ENCODE measurements at regions not wholly inside any gene's neighbourhood (a gene's known extent, or its start where the extent isn't known, plus 50 kb on each side); places are given as distances from the start of the nearest gene placed in this dataset.

GRCh38 chr6:120219339-120219738 lies 869.8 kb upstream of the MAN1A1 start:
- no peak for DNase-seq (ENCODE audit: low read depth)

GRCh38 chr6:120214088-120214499 lies 864.5 kb upstream of the MAN1A1 start:
- DNase-seq (ENCODE audit: low read depth): no peak

DNA sequence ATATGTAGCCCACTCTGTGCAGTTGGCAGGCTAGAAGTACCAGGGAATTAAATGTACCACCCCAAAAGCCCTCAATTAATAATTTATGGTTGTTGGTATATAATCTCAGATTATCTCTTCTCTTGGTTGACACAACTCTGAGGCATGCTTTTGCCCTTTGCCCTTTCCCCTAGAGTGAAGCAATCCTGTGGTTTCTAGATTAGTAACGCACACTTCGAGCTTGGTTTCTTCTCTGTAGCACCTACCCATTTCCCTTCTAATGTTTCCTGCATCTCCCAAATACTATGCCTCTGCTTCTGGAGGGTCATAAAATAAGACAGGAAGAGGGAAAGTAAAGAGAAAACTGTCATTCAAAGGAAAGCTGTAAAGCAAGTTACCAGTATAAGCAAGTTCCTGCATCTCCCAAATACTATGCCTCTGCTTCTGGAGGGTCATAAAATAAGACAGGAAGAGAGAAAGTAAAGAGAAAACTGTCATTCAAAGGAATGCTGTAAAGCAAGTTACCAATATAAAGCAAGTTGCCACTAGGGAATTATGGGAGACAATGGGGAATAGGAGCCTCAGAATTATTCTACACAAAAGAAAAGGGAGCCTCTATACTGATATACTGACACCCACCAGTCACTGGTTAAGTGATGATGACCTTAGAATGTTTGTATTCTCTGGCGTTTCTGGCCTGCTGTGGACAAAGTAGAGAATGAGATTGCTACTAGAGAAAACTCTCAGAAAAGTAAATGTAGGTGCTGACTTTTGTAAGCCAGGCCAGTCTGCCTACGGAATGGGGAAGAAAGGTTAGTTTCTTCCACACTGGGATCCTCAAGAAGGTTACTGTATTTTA lies 862.6 kb upstream of the MAN1A1 start:
- DNase-seq (ENCODE audit: low read depth): no peak

- DNase-seq (ENCODE audit: low read depth): no peak
These were observed 853.3 kb upstream of the MAN1A1 start for GRCh38 chr6:120202878-120203277.

DNA sequence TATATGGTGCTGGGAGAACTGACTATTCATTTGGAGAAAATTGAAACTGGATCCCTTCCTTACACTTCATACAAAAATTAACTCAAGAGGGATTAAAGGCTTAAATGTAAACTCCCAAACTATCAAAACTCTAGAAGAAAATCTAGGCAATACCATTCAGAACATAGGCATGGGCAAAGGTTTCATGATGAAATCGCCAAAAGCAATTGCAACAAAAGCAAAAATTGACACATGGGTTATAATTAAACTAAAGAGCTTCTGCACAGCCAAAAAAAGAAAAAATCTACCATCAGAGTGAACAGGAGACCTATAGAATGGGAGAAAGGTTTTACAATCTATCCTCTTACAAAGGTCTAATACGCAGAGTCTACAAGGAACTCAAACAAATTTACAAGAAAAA lies 851.3 kb upstream of the MAN1A1 start:
- no peak for DNase-seq (ENCODE audit: low read depth)

- no peak for DNase-seq (ENCODE audit: low read depth)
These were observed 848.5 kb upstream of the MAN1A1 start for GRCh38 chr6:120198033-120198432.

GRCh38 chr6:120186080-120186479 lies 836.5 kb upstream of the MAN1A1 start:
- DNase-seq (ENCODE audit: low read depth): no peak

DNA sequence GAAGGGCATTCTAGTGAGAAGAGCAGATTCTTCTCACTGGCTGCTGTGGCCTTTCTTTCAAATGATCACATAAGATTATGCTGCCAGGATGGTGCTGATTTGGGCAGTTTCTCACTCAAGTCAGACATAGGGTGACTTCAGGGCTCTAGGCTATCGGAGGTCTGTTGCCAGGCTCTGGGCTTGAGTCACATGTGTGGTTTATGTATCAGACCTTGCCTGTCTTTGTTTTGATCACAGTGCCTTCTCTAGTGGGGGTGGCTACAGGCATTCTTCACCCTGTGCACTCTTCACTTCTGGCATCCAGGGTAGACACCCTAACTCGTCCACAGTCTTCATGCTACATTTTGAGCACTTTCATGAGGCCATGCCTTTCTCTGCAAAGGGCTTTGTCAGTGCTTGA lies 823.7 kb upstream of the MAN1A1 start:
- DNase-seq (ENCODE audit: low read depth): no peak

- DNase-seq (ENCODE audit: low read depth): no peak
These were observed 815.0 kb upstream of the MAN1A1 start for GRCh38 chr6:120164531-120164930.

DNA sequence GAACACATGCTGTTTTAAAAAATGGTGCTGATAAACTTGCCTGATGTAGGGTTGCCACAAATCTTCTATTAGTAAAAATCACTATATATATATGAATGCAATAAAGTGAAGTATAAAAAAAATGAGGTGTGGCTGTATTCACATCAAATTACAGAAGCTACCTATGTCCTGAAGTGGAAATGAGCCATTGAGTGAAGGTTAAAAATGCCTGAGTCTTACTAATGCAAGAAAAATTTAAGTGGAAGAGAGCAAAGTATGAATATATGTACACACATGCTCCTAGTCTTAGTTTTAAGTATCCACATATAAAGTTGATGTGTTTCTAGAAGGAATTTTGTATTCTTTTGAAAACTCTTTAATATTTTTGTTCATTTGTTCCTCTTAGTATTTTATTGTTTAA lies 808.3 kb upstream of the MAN1A1 start:
- DNase-seq (ENCODE audit: low read depth): no peak

GRCh38 chr6:120147071-120147871 lies 797.7 kb upstream of the MAN1A1 start:
- no peak for DNase-seq (ENCODE audit: low read depth)

DNA sequence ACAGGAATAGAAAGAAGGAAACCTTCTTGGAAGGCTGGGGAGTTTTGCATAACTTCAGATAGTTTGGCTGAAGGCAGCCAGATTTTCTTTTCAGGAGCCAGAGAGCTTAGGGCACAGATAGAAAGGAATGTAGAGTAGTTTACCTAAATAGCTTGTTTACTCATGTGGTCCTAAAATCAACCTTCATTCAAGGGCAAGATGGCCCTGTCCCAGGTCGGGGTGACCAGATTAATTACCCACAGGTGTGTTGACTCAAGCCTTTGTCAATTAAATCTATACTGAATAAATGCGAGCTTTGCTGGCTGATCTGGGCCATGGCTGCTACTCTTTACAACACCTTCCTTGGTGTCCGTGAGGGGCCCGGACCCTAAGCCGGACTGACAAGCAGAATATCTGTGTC lies 792.0 kb upstream of the MAN1A1 start:
- DNase-seq (ENCODE audit: low read depth): no peak

GRCh38 chr6:120137492-120137891 lies 787.9 kb upstream of the MAN1A1 start:
- no peak for DNase-seq (ENCODE audit: low read depth)

DNA sequence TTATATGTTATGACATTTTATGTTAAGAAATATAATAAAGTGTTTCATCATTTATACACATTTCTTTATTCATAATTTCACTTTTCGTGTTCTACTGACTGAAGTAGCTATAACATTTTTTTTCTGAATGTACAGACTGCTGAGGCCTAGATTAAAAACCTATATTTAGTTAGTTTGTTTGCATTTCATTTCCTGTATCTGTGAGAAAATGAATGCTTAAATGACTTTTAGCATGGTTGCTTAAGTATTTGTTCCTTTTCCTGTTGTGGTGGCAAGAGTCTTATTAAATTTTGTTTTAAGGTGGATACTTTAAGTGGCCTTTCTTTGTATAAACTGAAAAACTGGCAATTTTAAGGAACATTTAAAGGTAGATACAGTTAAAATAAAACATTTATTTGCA lies 779.7 kb upstream of the MAN1A1 start:
- DNase-seq (ENCODE audit: low read depth): no peak

- DNase-seq (ENCODE audit: low read depth): no peak
These were observed 772.8 kb upstream of the MAN1A1 start for GRCh38 chr6:120122401-120122800.

DNA sequence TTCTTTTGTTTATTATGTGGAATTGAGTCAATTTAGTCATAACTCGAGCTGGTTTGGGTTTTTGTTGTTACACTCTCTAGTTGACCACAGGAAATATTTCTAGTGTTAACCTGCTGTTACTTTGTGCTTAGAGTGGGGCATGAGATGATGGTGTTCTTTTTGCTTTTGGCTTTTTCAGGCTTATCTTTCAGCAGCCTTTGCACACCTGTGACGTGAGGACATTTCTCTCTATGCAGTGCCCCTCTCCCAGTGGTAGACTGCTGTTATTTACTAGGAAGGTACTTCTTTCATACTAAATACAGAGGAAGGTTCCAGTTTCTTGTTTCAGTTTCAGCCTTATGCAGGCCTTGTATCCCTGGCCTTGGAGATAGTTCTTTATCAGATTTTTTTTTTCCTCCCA lies 766.8 kb upstream of the MAN1A1 start:
- DNase-seq (ENCODE audit: low read depth): no peak

DNA sequence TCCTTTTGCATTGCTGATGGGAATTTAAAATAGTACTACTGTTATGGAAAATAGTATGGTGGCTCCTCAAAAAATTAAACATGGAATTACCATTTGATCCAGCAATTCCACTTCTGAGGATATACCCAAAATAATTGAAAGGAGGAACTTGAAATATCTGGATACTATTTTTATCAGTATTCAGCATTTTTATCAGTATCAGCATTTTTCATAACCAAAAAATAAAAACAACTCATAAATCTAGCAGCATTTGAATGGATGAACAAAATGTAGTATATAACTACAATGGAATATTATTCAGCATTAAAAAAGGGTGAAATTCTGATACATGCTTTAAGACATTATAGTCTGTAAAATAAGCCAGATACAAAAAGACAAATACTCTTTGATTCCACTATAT lies 763.4 kb upstream of the MAN1A1 start:
- no peak for DNase-seq (ENCODE audit: low read depth)

- DNase-seq (ENCODE audit: low read depth): no peak
These were observed 761.4 kb upstream of the MAN1A1 start for GRCh38 chr6:120111001-120111400.

DNA sequence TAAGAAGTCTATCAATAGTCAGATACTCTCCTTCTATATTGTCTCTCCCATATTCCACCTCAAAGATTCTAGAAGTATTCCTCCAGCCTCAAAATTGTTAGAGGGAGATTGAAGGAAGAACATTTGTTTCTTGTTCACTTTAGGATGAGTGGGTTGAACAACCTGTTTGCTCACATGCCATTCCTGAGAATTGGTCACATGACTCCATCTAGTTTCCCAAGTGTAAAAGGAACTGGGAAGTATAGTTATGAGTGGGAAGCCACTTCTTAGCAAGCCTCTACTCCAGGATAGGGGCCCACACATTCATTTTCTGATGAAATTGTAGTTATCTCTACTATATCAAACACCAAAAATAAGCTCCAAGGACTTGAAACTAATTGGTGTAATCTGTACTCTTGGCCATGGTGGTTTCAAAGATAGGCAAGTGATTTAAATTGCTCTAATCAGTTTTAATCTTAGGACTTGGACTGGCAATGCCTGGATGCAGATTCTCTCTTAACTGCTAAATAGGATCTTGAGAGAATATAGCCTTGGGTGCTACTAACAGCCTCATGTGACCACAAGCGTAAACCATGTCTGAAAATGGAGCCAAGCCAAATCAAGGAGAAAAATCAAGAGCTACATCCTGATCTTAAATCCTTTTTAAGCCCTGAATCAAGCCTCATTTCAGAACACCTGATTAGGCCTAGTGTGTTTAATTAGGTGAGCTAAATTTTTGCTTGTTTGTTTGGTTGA lies 758.7 kb upstream of the MAN1A1 start:
- no peak for DNase-seq (ENCODE audit: low read depth)

DNA sequence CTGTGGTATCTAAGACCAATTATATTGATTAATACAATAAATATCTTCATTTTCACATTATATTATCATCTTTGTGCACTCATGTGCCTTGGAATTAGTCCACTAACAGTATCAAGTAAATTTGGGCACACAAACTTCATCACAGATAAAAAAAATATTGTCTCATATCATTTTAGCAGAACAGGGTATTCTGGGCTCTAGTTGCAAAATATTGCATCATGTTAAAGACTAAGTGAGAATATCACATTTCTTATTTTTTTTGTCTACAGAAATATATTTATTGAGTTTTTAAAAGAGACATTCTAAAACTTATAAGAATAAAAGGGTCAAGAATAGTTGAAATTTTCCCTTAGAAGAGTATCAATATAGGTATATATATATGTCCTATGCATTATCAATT lies 754.1 kb upstream of the MAN1A1 start:
- DNase-seq (ENCODE audit: low read depth): no peak

- DNase-seq (ENCODE audit: low read depth): no peak
These were observed 747.2 kb upstream of the MAN1A1 start for GRCh38 chr6:120096696-120097260.

- no peak for DNase-seq (ENCODE audit: low read depth)
These were observed 733.6 kb upstream of the MAN1A1 start for GRCh38 chr6:120083186-120083585.

Measured in activated T-helper 1 cell treated with Interleukin-2 at 50 U/mL for 16 hours (primary cell).